ENCODE measurements at regions not wholly inside any gene's neighbourhood (a gene's known extent, or its start where the extent isn't known, plus 50 kb on each side); places are given as distances from the start of the nearest gene placed in this dataset.
"Not testable (repeated sequence)": the region's sequence is repeated elsewhere in the genome, so short reads cannot be mapped to it uniquely, and the experiment has no call there.

GRCh38 chr16:88128556-88128955 lies 177.3 kb downstream of the BANP start:
- DNase-seq (ENCODE audit: low read depth in 2 of 2): no peak

GRCh38 chr16:88129133-88129532 lies 177.9 kb downstream of the BANP start:
- not testable (repeated sequence) for DNase-seq (ENCODE audit: low read depth in 2 of 2)

GRCh38 chr16:88130016-88130415 lies 178.8 kb downstream of the BANP start:
- DNase-seq (ENCODE audit: low read depth in 2 of 2): no peak

GRCh38 chr16:88130681-88131080 lies 179.4 kb downstream of the BANP start:
- DNase-seq (ENCODE audit: low read depth in 2 of 2): no peak

GRCh38 chr16:88131256-88131655 lies 180.0 kb downstream of the BANP start:
- DNase-seq (ENCODE audit: low read depth in 2 of 2): no peak

GRCh38 chr16:88131966-88132365 lies 180.7 kb downstream of the BANP start:
- no peak for DNase-seq (ENCODE audit: low read depth in 2 of 2)

- DNase-seq (ENCODE audit: low read depth in 2 of 2): no peak
Observed at GRCh38 chr16:88132836-88133506, 181.7 kb downstream of the BANP start.

GRCh38 chr16:88133507-88133843 lies 182.2 kb downstream of the BANP start:
- no peak for DNase-seq (ENCODE audit: low read depth in 2 of 2)

GRCh38 chr16:88134172-88134898 lies 183.1 kb downstream of the BANP start:
- DNase-seq (ENCODE audit: low read depth in 2 of 2): not testable (repeated sequence)

GRCh38 chr16:88134899-88135682 lies 183.9 kb downstream of the BANP start:
- DNase-seq (ENCODE audit: low read depth in 2 of 2): not testable (repeated sequence)

- DNase-seq (ENCODE audit: low read depth in 2 of 2): not testable (repeated sequence)
Observed at GRCh38 chr16:88136211-88136713, 185.0 kb downstream of the BANP start.

- not testable (repeated sequence) for DNase-seq (ENCODE audit: low read depth in 2 of 2)
Observed at GRCh38 chr16:88136939-88137338, 185.7 kb downstream of the BANP start.

- DNase-seq (ENCODE audit: low read depth in 2 of 2): not testable (repeated sequence)
Observed at GRCh38 chr16:88139141-88139540, 187.9 kb downstream of the BANP start.

GRCh38 chr16:88140195-88140594 lies 189.0 kb downstream of the BANP start:
- not testable (repeated sequence) for DNase-seq (ENCODE audit: low read depth in 2 of 2)

- DNase-seq (ENCODE audit: low read depth in 2 of 2): no peak
Observed at GRCh38 chr16:88141580-88141979, 190.3 kb downstream of the BANP start.

- DNase-seq (ENCODE audit: low read depth in 2 of 2): not testable (repeated sequence)
Observed at GRCh38 chr16:88142056-88142935, 191.1 kb downstream of the BANP start.

GRCh38 chr16:88143122-88144027 lies 192.1 kb downstream of the BANP start:
- DNase-seq (ENCODE audit: low read depth in 2 of 2): not testable (repeated sequence)

GRCh38 chr16:88144028-88144511 lies 192.8 kb downstream of the BANP start:
- DNase-seq (ENCODE audit: low read depth in 2 of 2): peak in 1 of 2 donors; percentile 11

GRCh38 chr16:88145376-88145775 lies 194.1 kb downstream of the BANP start:
- DNase-seq (ENCODE audit: low read depth in 2 of 2): not testable (repeated sequence)

Measured in dermis microvascular lymphatic vessel endothelial cell (primary cell).